Fibroblast of skin of right quadriceps (primary cell): ENCODE measurements at regions not wholly inside any gene's neighbourhood (a gene's known extent, or its start where the extent isn't known, plus 50 kb on each side); places are given as distances from the start of the nearest gene placed in this dataset.
"Not testable (repeated sequence)": the region's sequence is repeated elsewhere in the genome, so short reads cannot be mapped to it uniquely, and the experiment has no call there.

Experiments
- DNase-seq: peaks from one replicate; pipeline ENCODE4 v3.0.0-alpha.2; 2013

- DNase-seq = no peak
Observed at GRCh38 chr10:2414039-2414438, 653.3 kb upstream of the PFKP start.

DNA sequence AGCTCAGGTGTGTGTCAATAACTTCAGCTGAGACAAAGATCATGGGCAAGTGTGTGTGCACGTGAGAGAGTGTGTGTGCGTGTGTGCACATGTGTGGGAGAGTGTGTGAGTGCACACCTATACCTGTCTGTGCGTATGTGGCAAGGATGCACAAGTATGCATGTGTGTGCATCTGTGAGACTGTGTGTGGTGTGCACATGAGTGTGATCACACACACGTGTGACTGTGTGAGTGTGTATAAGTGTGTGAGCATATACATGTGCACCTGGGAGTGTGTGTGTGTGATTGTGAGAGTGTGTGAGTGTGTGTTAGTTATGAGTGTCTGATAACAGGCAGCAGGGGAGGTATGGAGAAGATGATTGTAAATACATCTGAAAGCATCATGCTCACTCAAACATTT, 657.3 kb upstream of the PFKP start:
- no peak for DNase-seq

DNA sequence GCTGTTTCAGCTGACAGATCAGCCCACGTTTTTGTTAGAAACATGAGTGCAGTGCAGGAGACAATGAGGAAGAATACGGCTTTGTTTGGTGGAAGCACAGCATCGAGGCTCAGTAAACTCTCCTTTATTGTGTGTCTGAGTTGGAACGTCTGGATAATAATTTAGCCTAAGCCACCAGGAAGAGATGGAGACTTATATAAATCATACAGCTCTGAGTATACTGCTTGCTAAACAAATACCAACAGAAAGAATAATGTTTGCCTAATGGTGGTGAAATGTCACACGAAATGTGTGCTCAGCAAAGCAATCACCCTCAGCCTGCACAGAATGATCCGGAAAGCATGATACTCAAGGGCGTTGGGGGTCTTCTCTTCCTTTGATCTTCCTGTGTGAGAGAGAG, 664.1 kb upstream of the ADARB2 start:
- DNase-seq = no peak

- DNase-seq = no peak
Observed at GRCh38 chr10:2399482-2399881, 662.2 kb upstream of the ADARB2 start.

- peak; percentile 2 for DNase-seq
Observed at GRCh38 chr10:2392145-2392812, 655.0 kb upstream of the ADARB2 start.

GRCh38 chr10:2387672-2388071, 650.3 kb upstream of the ADARB2 start:
- no peak for DNase-seq

- DNase-seq = no peak
Observed at GRCh38 chr10:2387261-2387660, 649.9 kb upstream of the ADARB2 start.

- DNase-seq = no peak
Observed at GRCh38 chr10:2380218-2380617, 642.9 kb upstream of the ADARB2 start.

DNA sequence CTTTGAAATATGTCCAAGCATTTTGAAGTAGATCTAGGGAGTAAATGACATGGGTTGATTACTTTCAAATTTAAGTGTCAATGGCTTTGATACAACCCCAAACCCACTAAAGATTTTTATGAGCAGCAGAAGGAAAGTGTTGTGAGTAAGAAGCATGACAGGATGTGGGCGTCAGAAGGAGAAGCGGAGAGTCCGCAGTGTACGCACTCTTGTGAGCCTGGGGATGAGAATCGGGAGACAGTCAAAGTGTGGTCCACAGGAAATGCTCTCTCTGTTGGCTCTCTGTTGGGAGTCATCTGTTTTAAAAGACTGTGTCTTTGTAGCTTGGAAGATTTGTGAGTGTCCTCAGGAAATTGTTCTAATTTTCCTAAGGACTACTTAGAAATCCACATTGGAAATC, 629.8 kb upstream of the ADARB2 start:
- no peak for DNase-seq

DNA sequence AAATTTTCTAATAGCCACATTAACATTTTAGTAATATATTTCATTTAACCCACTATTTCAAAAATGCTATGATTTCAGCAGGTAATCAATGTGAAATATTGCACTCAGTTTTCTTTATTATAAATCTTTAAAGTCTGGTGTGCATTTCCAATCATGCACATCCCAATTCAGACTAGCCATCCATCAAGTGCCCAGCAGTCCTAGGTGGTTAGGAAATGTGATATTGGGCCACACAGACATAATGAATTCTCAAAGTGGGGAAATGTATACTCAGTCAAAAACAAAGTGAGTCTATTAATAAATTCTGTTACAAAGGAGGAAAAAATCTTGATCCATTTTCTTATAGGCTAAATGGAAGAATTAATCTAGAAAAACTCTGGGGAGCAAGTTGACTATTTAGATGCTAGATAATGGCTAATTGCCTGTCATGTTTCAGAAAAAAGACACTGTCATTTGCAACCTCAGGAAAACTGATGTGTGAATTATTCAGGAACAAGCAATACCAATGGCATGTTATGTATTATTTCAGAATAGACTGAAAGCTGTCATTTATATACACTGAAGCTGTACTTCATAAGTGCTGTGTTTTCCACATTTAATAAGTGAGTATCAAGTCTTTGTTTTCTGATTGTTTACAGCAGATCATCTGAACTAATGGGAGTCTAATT, 629.1 kb upstream of the ADARB2 start:
- no peak for DNase-seq

- DNase-seq = no peak
Observed at GRCh38 chr10:2362331-2362730, 625.0 kb upstream of the ADARB2 start.

- DNase-seq = no peak
Observed at GRCh38 chr10:2358586-2358985, 621.3 kb upstream of the ADARB2 start.

DNA sequence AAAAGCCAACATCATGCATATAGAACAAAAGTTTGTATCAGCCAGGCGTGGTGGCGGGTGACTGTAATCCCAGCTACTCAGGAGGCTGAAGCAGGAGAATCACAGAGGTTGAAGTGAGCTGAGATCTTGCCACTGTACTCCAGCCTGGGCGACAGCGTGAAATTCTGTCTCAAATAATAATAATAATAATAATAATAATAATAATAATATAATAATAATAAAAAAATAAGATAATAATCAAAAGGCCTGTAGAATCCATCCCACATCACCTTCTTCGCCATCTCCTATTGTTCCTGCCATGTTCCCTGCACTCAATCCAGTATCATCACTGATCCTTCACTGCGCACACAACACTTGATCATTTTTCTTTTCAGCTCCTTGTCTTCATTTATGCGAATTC, 619.3 kb upstream of the ADARB2 start:
- no peak for DNase-seq

- DNase-seq = no peak
Observed at GRCh38 chr10:2351566-2351965, 614.2 kb upstream of the ADARB2 start.

GRCh38 chr10:2342206-2342605, 604.9 kb upstream of the ADARB2 start:
- no peak for DNase-seq

GRCh38 chr10:2340831-2341647, 603.7 kb upstream of the ADARB2 start:
- DNase-seq = no peak

DNA sequence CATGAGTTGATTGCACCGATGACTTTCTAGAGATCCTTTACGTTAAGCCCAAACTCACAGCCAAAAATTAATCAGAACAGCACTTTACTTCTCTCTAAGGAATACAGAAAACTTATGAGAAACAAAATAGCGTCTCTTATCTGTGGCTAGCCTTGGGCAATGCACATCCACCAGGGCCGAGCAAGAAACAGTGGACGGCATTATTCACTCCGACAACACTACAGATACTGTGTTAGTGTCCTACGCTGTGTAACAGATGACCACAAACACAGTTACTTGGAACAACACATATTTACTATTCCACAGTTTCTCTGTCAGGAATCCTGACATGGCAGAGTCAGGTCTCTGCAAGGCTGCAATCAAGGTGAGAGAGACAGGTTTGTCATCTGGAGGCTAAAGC, 598.3 kb upstream of the ADARB2 start:
- no peak for DNase-seq

- DNase-seq = no peak
Observed at GRCh38 chr10:2334575-2334974, 597.2 kb upstream of the ADARB2 start.

DNA sequence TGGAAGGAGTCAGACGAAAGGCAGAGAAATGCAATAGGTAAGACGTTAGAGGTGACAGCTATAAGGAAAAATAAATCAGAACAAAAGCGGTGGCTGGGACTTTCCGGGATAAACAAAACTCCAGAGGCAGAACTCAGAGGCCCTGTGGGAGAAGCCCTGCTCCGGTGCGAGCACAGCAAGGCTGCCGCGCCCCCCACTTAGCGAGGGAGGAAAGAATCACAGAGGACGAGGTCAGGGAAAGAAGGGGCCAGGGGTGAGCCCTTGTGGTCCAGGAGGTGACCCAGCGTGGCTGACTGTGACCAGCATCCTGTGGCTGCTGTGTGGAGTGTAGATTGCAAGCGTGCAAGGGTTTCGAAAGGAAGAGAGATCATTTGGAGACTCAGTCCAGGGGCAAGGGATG, 591.8 kb upstream of the ADARB2 start:
- no peak for DNase-seq

DNA sequence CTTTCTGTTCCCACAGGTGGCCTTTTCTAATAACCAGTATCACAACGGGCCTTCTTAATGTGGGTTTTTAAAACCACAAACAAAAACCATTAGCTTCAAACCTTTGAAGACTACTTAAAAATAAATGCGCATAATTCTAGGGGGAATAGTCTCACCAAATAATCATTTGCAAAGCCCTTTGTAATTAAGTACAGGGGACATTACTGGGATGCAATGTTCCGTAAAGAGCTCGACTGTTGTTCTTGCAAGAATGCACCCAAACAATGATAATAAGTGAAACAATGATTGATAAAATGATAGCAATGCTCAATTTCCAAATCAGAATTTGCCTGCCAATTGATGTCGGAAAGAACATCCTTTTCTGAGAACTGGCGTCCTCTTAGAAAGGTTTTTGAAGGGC, 589.1 kb upstream of the ADARB2 start:
- DNase-seq = no peak

GRCh38 chr10:2315045-2315485, 577.7 kb upstream of the ADARB2 start:
- not testable (repeated sequence) for DNase-seq

- no peak for DNase-seq
Observed at GRCh38 chr10:2306081-2306480, 568.8 kb upstream of the ADARB2 start.

DNA sequence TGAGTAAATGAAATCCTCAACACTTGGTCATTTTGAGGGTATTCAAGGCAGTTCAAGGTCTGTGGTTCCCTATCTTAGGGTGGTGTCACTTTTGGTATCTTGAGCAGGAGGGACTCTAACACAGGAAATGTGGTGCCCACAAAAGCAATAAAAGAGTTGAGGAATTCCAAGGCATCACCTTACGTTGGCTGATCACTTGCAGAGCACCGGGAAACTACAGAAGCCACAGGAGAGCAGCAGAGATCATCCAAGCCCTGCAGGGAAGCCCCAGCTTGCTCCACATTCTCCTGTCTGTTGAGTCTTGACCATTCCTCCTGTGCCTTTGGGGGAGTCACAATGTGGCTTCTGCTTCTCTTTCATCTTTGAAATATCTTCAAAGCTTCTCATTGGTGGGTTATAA, 565.8 kb upstream of the ADARB2 start:
- DNase-seq = no peak

DNA sequence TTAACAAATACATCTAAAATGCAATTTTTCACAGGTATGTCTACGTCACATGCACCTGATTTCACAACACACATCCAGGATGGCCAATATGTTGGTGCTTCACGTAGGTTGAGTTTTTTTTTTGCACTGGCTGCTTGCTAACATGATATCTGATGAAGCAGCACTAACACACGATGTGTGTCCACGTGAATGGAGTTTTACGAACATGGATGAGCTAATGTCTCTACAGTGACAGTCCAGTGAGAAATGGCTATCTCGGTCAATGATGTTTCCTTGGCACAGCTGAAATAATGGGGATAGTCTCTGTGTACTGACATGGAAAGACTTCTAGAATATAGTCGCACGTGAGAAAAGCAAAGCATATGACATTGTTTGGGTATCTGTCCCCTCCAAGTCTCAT, 563.9 kb upstream of the ADARB2 start:
- no peak for DNase-seq
